Keratinocyte (primary cell): ENCODE measurements at regions not wholly inside any gene's neighbourhood (a gene's known extent, or its start where the extent isn't known, plus 50 kb on each side); places are given as distances from the start of the nearest gene placed in this dataset.

Source experiments
- EZH2 ChIP-seq: IDR thresholded peaks from one replicate; pipeline ENCODE4 v1.6.1; 2012; ENCODE audit warnings: inconsistent platforms, mild to moderate bottlenecking, low read length, moderate library complexity
- TF ChIP-seq, protein P1 (sequence below), 3 experiments: IDR thresholded peaks in 1 of 3; conservative IDR thresholded peaks in 1 of 3; optimal IDR thresholded peaks in 1 of 3; 2 replicates in 2 of 3; 3 replicates in 1 of 3; pipeline versions ENCODE3 to v1.5.1; 2011; ENCODE audit warnings: low read length in 3 of 3, mild to moderate bottlenecking in 3 of 3, moderate library complexity in 2 of 3, control low read depth in 1 of 3, inconsistent platforms in 1 of 3; ENCODE audit not compliant: insufficient read depth in 2 of 3; ENCODE audit errors: extremely low read depth in 1 of 3

DNA sequence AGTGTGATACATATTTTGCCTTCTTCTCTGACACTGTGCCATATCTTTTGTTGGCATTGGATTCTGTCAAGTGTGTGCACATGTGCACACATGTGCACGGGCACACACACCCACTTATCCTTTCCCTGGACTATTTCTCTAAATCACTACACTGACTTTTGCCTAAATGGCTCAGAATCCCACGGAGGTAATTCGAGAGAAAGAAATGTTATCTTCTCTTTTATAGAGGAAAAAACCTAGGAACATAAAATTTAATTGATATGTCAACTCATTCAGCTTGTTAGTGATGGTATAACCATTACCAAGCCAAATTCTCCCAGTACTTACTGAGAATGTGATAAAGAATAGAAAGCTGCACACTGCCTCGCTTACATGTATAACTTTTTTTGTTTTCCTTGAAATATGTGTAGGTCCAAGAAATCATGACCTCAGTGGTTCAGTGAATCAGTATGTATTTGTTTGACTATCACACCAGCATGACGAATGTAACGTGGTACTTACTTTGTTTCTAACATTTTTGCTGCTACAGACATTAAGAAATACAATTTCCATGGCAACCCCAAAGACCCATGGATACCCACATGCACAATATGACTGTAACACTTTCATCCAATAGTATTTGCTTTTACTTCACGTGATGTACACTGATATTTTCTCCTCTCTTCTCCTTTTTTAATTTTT, 163.0 kb downstream of the PCDH7 start:
- TF ChIP-seq, protein P1, sequence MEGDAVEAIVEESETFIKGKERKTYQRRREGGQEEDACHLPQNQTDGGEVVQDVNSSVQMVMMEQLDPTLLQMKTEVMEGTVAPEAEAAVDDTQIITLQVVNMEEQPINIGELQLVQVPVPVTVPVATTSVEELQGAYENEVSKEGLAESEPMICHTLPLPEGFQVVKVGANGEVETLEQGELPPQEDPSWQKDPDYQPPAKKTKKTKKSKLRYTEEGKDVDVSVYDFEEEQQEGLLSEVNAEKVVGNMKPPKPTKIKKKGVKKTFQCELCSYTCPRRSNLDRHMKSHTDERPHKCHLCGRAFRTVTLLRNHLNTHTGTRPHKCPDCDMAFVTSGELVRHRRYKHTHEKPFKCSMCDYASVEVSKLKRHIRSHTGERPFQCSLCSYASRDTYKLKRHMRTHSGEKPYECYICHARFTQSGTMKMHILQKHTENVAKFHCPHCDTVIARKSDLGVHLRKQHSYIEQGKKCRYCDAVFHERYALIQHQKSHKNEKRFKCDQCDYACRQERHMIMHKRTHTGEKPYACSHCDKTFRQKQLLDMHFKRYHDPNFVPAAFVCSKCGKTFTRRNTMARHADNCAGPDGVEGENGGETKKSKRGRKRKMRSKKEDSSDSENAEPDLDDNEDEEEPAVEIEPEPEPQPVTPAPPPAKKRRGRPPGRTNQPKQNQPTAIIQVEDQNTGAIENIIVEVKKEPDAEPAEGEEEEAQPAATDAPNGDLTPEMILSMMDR (optimal IDR thresholded peaks at IDR 0.05 in 1 of 3, IDR thresholded peaks at IDR 0.05 in 1 of 3, conservative IDR thresholded peaks at IDR 0.05 in 1 of 3; ENCODE audit: extremely low read depth in 1 of 3, insufficient read depth in 2 of 3, low read length in 3 of 3): no peak
- TF ChIP-seq EZH2: no peak
